ENCODE measurements at regions not wholly inside any gene's neighbourhood (a gene's known extent, or its start where the extent isn't known, plus 50 kb on each side); places are given as distances from the start of the nearest gene placed in this dataset.

DNA sequence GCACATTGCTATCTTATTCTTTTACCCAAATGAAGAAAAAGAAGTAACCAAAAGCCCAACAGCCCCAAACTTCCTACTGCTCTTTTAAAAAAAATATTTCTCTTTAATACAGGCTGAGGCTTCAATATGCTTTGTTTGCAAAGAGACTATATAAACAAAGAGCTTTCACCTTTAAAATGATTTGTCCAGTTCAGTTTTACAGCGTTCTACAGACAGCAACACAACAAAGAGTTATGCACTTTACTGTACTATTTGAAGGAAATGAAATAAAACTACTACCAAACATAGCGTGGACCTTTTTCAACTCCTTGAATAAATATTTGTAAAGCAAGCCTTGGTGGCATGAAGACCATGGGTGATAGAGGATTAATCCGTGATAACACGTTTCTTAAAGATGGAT lies 151.2 kb downstream of the FGF9 start:
- DNase-seq: no peak

DNA sequence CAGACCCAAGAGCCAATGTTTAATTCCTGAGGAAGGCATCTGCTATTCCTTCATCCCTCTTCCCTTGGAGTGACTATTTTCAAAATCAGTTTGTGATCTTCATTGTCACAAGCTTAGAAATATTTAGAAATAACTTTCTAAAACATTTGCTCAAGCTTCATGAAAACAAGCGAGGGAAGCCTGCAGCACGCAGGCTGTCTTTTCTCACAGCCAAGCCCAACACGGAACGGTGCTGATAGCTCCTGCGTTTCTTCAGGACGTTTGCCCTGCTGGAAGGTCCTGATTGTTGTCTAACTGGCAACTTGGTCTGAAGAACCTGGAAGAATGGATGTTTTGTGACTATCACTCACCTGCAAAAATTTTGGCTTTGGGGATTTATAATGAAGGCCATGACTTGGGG lies 152.5 kb downstream of the FGF9 start:
- DNase-seq: no peak

- DNase-seq: no peak
Measured at GRCh38 chr13:21823949-21824348, 153.1 kb downstream of the FGF9 start.

DNA sequence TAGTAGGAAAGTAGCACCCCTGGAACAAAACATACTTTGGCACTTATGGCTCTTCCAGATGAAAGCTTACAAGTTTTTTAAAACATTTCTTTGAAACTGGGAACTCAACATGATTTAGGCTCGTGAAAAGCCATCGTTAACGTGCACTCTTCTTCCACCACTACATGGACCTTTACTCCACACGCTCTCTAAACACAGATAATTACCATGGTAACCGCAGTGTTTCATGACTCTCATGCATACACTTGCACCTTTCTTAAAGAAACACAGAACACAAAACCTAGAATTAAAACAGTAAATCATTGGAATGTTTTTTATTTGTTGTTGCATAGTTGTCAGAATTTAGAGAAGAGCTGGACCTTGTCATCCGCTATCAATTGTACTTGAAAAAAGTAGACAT lies 154.3 kb downstream of the FGF9 start:
- no peak for DNase-seq

- no peak for DNase-seq
Measured at GRCh38 chr13:21825801-21826200, 154.9 kb downstream of the FGF9 start.

GRCh38 chr13:21826214-21827015 lies 155.5 kb downstream of the FGF9 start:
- DNase-seq: no peak

DNA sequence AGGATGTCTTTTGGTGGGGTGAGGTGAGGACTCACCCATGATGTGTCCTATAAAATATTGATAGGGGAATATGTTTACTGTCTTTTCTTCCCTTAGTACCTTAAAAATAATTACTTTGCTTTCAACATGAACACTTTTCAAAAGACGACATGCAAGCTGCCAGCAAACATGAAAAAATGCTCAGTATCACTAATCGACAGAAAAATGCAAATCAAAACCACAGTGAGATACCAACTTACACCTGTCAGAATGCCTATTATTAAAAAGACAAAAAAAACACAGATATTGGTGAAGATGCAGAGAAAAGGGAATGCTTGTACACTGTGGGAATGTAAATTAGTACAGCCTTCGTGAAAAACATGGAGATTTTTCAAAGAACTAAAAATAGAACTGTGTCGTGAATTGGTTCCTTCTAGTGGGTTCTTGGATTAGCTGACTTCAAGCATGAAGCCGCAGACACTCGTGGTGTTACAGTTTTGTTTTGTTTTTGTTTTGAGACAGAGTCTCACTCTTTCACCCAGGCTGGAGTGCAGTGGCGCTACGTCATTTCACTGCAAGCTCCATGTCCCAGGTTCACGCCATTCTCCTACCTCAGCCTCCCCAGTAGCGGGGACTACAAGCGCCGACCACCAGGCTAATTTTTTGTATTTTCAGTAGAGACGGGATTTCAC lies 160.9 kb downstream of the FGF9 start:
- no peak for DNase-seq

DNA sequence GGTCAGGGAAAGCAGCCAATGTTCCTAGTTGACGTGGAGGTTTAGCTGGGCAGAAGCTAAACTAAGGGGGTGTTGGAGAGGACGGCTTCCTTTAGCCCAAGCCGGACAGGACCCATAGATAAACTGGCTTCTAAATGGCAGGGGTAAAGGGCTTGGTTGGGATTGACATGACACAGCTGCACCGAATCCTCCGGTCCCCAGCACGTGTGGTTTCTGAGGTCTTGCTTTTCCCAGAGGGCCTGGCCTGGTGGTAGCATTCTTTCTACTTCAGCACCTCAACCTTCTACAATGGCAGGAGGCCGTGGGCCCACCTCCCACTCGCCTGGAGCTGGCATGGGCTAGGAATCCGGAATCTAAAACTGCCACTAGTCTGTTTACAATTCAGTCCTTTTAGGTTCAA lies 163.0 kb downstream of the FGF9 start:
- DNase-seq: no peak

DNA sequence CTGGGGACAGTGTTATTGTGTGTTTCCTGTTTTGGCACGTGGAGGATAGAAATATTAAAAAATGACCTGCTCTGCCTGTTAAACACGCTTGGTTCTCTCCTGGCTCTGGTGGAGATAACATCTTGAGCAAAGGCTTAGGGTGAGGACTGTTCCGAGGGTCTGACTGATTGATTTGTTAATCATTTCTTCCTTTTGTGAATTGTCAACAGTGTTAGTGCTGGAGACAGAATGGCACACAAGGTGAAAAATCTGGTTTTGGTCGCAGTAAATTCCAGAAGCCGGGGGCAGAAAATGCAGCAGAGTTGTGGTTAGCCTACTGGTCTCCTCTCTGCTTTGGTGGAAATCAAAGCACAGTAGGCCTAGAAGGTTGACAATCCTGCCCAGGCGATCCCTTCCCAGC lies 163.6 kb downstream of the FGF9 start:
- DNase-seq: no peak

- no peak for DNase-seq
Measured at GRCh38 chr13:21837288-21837687, 166.4 kb downstream of the FGF9 start.

- no peak for DNase-seq
Measured at GRCh38 chr13:21837841-21838551, 167.1 kb downstream of the FGF9 start.

DNA sequence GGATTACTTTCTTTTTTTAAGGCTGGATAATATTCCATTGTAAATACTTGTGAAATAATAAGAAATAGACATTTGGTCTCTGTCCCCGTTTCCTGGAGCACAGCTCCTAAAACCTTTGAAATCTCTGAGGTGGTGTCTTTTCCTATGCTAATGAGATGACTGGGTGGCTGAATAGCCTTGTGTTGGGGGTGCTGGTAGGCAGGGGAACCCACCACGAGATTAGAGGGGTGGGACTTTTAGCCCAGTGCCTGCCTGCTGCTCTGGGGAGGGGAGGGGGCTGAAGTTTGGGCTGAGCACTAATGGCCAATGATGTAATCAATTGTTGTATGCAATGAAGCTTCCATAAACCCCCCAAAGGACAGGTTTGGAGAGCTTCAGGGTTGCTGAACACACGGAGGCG lies 175.7 kb downstream of the FGF9 start:
- DNase-seq: no peak

DNA sequence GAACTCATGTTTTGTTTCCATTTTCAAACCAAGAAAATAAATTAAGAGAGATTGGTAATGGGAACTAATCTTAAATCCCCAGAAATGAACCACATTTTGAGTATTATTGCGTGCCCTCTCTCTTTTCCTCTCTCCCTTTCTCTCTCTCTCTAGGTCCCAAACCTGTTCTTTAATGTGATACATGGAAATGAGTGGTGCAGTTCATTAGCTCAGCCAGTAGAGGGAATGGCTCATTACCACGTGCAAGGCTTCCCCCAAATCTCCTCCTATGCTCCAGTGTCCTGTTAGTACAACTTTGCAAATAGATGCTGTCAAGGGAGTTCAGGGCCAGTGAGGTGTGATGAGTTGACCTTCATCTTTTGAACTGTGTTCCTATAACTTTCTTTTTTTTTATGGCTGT lies 178.4 kb downstream of the FGF9 start:
- peak; percentile 32 for DNase-seq

GRCh38 chr13:21850013-21851006 lies 179.4 kb downstream of the FGF9 start:
- no peak for DNase-seq

GRCh38 chr13:21852043-21852442 lies 181.2 kb downstream of the FGF9 start:
- DNase-seq: no peak

DNA sequence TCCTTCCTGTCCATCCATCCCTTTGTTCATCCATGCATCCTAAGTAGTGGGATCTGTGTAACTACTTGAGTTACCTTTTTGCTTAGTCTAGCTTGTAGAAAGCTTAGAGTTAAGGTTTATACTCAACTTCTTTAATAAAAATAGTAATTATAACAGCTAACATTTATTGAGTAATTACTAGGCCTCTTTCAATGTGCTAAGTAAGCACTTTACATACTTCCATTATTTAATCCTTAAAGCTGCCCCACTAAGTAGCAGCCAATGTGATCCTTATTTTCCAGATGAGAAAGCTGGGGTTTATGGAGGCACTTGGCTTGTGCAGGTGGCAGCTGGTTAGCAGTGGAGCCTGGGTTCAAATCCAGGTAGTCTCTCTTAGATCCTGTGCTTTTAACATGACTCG lies 182.9 kb downstream of the FGF9 start:
- DNase-seq: no peak

- no peak for DNase-seq
Measured at GRCh38 chr13:21868823-21869222, 197.9 kb downstream of the FGF9 start.

GRCh38 chr13:21871382-21871781 lies 200.5 kb downstream of the FGF9 start:
- no peak for DNase-seq

DNA sequence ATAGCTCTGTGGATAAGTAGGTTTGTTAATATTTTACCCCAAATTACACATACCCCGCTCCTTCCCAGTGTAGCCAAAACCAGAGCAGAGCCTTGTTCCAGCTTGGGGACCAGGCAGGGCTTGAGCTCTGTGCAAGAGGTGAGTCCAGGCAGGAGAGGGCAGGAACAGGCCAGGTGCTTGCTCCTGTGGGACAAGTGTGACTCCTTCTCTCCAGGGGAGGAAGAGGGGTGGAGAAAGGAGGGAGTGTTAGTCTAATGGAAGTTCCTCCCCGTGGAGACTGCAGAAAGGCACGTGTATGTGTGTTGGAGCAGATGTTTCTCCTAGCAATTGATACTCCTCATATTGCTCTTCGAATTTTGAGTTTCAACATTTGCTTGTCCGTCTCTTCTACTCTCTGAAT lies 201.0 kb downstream of the FGF9 start:
- no peak for DNase-seq

GRCh38 chr13:21872795-21873194 lies 201.9 kb downstream of the FGF9 start:
- DNase-seq: no peak

DNA sequence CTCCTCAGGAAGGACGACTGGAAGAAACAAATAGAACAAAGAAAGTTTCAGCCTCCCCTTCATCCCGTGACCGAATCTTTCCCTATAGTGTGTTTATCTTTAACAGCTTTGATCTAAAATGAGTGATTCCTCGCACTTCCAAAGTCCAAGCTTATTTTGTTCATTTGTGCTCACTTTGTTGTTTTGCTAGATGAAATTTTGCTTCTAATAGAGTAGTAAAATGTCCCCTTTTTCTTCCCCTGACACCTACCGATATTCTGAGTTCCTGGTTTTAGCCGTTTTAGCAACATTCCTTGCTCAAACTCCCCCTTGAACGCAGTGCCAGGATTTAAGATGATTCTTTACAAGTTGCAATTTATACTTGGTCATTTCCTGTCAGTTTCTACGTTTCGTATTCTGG lies 204.2 kb downstream of the FGF9 start:
- DNase-seq: no peak

- no peak for DNase-seq
Measured at GRCh38 chr13:21879263-21879914, 208.5 kb downstream of the FGF9 start.

Measured in activated CD4-positive, alpha-beta T cell treated with anti-CD3 and anti-CD28 coated beads, Interleukin-2, Interleukin-6, amounts not matched to agents 100 ng/mL and 50 ng/mL, durations not matched to agents 16 hours and 8 hours (primary cell).